ENCODE measurements at regions not wholly inside any gene's neighbourhood (a gene's known extent, or its start where the extent isn't known, plus 50 kb on each side); places are given as distances from the start of the nearest gene placed in this dataset.

DNA sequence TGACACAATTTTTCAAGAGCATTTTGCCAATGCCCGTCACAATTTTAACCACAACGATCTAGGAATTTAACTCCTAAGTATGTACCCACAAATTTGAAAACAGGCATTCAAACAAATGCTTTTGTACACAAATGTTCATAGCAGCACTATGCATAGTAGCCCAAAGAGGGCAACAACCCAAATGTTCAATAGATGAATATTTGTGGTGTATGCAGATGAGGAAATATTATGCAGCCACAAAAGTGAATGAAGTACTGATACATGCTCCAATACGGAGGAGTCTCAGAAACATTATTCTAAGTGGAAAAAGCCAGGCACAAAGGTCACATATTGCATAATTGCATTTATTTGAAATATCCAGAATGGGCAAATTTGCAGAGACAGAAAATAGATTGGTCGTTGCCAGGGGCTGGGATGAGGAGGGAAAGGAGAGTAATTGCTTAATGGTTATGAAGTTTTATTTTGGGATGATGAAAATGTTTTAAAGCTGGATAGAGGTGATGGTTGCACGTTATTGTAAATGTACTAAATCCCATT is 117.2 kb downstream of the PXDC1 start:
- TF ChIP-seq, protein P1, sequence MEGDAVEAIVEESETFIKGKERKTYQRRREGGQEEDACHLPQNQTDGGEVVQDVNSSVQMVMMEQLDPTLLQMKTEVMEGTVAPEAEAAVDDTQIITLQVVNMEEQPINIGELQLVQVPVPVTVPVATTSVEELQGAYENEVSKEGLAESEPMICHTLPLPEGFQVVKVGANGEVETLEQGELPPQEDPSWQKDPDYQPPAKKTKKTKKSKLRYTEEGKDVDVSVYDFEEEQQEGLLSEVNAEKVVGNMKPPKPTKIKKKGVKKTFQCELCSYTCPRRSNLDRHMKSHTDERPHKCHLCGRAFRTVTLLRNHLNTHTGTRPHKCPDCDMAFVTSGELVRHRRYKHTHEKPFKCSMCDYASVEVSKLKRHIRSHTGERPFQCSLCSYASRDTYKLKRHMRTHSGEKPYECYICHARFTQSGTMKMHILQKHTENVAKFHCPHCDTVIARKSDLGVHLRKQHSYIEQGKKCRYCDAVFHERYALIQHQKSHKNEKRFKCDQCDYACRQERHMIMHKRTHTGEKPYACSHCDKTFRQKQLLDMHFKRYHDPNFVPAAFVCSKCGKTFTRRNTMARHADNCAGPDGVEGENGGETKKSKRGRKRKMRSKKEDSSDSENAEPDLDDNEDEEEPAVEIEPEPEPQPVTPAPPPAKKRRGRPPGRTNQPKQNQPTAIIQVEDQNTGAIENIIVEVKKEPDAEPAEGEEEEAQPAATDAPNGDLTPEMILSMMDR (IDR thresholded peaks at IDR 0.05): no peak
- no peak for TF ChIP-seq POLR2A (IDR thresholded peaks at IDR 0.05; ENCODE audit: low read length)
- TF ChIP-seq KDM5A (IDR thresholded peaks at IDR 0.05): no peak
- no peak for TF ChIP-seq NFE2L2 (conservative IDR thresholded peaks at IDR 0.05; ENCODE audit: low read length)
- TF ChIP-seq, protein P2, sequence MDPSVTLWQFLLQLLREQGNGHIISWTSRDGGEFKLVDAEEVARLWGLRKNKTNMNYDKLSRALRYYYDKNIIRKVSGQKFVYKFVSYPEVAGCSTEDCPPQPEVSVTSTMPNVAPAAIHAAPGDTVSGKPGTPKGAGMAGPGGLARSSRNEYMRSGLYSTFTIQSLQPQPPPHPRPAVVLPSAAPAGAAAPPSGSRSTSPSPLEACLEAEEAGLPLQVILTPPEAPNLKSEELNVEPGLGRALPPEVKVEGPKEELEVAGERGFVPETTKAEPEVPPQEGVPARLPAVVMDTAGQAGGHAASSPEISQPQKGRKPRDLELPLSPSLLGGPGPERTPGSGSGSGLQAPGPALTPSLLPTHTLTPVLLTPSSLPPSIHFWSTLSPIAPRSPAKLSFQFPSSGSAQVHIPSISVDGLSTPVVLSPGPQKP (IDR thresholded peaks at IDR 0.05; ENCODE audit: low read depth, low read length): no peak
- no peak for TF ChIP-seq ESRRA (IDR thresholded peaks at IDR 0.05; ENCODE audit: borderline replicate concordance, low read length)
- TF ChIP-seq CEBPB (IDR thresholded peaks at IDR 0.05): no peak
- TF ChIP-seq, protein P3, sequence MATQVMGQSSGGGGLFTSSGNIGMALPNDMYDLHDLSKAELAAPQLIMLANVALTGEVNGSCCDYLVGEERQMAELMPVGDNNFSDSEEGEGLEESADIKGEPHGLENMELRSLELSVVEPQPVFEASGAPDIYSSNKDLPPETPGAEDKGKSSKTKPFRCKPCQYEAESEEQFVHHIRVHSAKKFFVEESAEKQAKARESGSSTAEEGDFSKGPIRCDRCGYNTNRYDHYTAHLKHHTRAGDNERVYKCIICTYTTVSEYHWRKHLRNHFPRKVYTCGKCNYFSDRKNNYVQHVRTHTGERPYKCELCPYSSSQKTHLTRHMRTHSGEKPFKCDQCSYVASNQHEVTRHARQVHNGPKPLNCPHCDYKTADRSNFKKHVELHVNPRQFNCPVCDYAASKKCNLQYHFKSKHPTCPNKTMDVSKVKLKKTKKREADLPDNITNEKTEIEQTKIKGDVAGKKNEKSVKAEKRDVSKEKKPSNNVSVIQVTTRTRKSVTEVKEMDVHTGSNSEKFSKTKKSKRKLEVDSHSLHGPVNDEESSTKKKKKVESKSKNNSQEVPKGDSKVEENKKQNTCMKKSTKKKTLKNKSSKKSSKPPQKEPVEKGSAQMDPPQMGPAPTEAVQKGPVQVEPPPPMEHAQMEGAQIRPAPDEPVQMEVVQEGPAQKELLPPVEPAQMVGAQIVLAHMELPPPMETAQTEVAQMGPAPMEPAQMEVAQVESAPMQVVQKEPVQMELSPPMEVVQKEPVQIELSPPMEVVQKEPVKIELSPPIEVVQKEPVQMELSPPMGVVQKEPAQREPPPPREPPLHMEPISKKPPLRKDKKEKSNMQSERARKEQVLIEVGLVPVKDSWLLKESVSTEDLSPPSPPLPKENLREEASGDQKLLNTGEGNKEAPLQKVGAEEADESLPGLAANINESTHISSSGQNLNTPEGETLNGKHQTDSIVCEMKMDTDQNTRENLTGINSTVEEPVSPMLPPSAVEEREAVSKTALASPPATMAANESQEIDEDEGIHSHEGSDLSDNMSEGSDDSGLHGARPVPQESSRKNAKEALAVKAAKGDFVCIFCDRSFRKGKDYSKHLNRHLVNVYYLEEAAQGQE (IDR thresholded peaks at IDR 0.05): no peak
- TF ChIP-seq TP53 (CRISPR knock-in tag; IDR thresholded peaks at IDR 0.05): no peak
- TF ChIP-seq, protein P4, sequence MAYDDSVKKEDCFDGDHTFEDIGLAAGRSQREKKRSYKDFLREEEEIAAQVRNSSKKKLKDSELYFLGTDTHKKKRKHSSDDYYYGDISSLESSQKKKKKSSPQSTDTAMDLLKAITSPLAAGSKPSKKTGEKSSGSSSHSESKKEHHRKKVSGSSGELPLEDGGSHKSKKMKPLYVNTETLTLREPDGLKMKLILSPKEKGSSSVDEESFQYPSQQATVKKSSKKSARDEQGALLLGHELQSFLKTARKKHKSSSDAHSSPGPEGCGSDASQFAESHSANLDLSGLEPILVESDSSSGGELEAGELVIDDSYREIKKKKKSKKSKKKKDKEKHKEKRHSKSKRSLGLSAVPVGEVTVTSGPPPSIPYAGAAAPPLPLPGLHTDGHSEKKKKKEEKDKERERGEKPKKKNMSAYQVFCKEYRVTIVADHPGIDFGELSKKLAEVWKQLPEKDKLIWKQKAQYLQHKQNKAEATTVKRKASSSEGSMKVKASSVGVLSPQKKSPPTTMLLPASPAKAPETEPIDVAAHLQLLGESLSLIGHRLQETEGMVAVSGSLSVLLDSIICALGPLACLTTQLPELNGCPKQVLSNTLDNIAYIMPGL (CRISPR knock-in tag; IDR thresholded peaks at IDR 0.05; ENCODE audit: borderline replicate concordance): no peak
- TF ChIP-seq, protein P5, sequence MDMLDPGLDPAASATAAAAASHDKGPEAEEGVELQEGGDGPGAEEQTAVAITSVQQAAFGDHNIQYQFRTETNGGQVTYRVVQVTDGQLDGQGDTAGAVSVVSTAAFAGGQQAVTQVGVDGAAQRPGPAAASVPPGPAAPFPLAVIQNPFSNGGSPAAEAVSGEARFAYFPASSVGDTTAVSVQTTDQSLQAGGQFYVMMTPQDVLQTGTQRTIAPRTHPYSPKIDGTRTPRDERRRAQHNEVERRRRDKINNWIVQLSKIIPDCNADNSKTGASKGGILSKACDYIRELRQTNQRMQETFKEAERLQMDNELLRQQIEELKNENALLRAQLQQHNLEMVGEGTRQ (IDR thresholded peaks at IDR 0.05): no peak
